Peyer's patch (tissue), 4 donors: ENCODE measurements at regions not wholly inside any gene's neighbourhood (a gene's known extent, or its start where the extent isn't known, plus 50 kb on each side); places are given as distances from the start of the nearest gene placed in this dataset.
"Not testable (repeated sequence)": the region's sequence is repeated elsewhere in the genome, so short reads cannot be mapped to it uniquely, and the experiment has no call there.

Experiments
- DNase-seq, 3 donors: peaks; one replicate each; pipeline ENCODE4 v3.0.0-alpha.2; 2017 to 2019
- H3K27ac ChIP-seq, 4 donors: fragments of 200-600 bp; sonication (generic); one replicate each; pipeline ENCODE4 v1.5.1; 2016 to 2019
- H3K27me3 ChIP-seq, 2 donors: fragments of 200-600 bp; sonication (generic); one replicate each; pipeline ENCODE4 v1.5.1; 2019
- H3K36me3 ChIP-seq, 3 donors: fragments of 200-600 bp; sonication (generic); one replicate each; pipeline ENCODE4 v1.5.1; 2016 to 2019
- H3K4me1 ChIP-seq, 4 donors: fragments of 200-600 bp; sonication (generic); one replicate each; pipeline ENCODE4 v1.5.1; 2016 to 2019
- H3K4me3 ChIP-seq, 4 donors: fragments of 200-600 bp; sonication (generic); 1 replicate in 3 of 4; 2 replicates in 1 of 4; pipeline ENCODE4 v1.5.1; 2016 to 2019; ENCODE audit warnings: mild to moderate bottlenecking in 1 of 4
- H3K9me3 ChIP-seq, 4 donors: fragments of 200-600 bp; sonication (generic); one replicate each; pipeline ENCODE4 v1.5.1; 2016 to 2019; ENCODE audit warnings: mild to moderate bottlenecking in 1 of 4
- TF ChIP-seq, protein P1 (sequence below), 6 experiments: fragments of 450-650 bp in 4 of 6; fragments of 200-600 bp in 2 of 6; sonication (generic) in 1 of 6; IDR thresholded peaks; one replicate each; pipeline ENCODE4 v1.5.1; 2017 to 2019; ENCODE audit warnings: antibody characterized with exemption in 6 of 6, mild to moderate bottlenecking in 3 of 6, moderate library complexity in 1 of 6

DNA sequence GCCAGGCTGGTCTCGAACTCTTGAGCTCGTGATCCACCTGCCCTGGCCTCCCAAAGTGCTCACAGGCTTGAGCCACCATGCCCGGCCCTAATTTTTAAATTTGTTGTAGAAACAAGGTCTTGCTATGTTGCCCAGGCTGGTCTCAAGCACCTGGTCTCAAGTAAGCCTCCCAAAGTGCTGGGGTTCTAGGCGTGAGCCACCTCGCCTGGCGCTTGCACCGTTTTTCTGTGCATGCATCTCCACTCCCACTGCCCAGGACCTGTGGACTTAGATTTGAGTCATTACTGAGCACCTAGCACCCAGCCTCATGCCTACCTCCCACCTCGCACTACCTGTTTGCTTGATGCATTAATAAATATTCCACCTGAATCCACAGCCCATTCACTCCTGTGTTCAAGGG, 1359.1 kb downstream of the CDH12 start:
- not testable (repeated sequence) for H3K27me3 ChIP-seq, DNase-seq, H3K9me3 ChIP-seq, H3K4me3 ChIP-seq, H3K36me3 ChIP-seq, H3K27ac ChIP-seq, H3K4me1 ChIP-seq

- H3K27me3 ChIP-seq, H3K27ac ChIP-seq, H3K4me3 ChIP-seq, DNase-seq, H3K9me3 ChIP-seq, H3K4me1 ChIP-seq, H3K36me3 ChIP-seq: not testable (repeated sequence)
Measured at GRCh38 chr5:21491182-21491581, 1362.0 kb downstream of the CDH12 start.

DNA sequence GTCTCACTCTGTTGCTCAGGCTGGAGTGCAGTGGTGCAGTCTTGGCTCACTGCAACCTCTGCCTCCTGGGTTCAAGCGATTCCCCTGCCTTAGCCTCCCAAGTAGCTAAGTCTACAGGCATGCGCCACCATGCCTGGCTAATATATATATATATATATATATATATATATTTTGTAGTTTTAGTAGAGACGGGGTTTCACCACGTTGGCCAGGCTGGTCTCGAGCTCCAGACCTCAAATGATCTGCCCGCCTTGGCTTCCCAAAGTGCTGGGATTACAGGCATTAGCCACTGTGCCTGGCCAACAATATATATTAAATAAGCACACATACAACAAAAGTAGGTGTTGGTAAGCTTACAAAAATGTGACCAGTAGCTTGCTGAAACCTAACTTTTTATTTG, 1364.3 kb downstream of the CDH12 start:
- H3K4me3 ChIP-seq, H3K36me3 ChIP-seq, H3K4me1 ChIP-seq, H3K27me3 ChIP-seq, H3K9me3 ChIP-seq, H3K27ac ChIP-seq, DNase-seq: not testable (repeated sequence)

GRCh38 chr5:21485458-21486000, 1367.6 kb downstream of the CDH12 start:
- TF ChIP-seq, protein P1, sequence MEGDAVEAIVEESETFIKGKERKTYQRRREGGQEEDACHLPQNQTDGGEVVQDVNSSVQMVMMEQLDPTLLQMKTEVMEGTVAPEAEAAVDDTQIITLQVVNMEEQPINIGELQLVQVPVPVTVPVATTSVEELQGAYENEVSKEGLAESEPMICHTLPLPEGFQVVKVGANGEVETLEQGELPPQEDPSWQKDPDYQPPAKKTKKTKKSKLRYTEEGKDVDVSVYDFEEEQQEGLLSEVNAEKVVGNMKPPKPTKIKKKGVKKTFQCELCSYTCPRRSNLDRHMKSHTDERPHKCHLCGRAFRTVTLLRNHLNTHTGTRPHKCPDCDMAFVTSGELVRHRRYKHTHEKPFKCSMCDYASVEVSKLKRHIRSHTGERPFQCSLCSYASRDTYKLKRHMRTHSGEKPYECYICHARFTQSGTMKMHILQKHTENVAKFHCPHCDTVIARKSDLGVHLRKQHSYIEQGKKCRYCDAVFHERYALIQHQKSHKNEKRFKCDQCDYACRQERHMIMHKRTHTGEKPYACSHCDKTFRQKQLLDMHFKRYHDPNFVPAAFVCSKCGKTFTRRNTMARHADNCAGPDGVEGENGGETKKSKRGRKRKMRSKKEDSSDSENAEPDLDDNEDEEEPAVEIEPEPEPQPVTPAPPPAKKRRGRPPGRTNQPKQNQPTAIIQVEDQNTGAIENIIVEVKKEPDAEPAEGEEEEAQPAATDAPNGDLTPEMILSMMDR (IDR thresholded peaks at IDR 0.05): peak in 1 of 6 experiments; percentile 22
- H3K36me3 ChIP-seq, H3K4me3 ChIP-seq, H3K27ac ChIP-seq, H3K4me1 ChIP-seq, H3K9me3 ChIP-seq, H3K27me3 ChIP-seq: not testable (repeated sequence)
- peak in 1 of 3 donors; percentile 45 for DNase-seq

GRCh38 chr5:21484498-21484889, 1368.7 kb downstream of the CDH12 start:
- H3K36me3 ChIP-seq, H3K4me1 ChIP-seq, H3K4me3 ChIP-seq, H3K27me3 ChIP-seq, H3K9me3 ChIP-seq, H3K27ac ChIP-seq: not testable (repeated sequence)
- DNase-seq: peak in 1 of 3 donors; percentile 49

GRCh38 chr5:21483790-21484497, 1369.2 kb downstream of the CDH12 start:
- H3K4me3 ChIP-seq, H3K27me3 ChIP-seq, H3K4me1 ChIP-seq, DNase-seq, H3K27ac ChIP-seq, H3K9me3 ChIP-seq: not testable (repeated sequence)
- H3K36me3 ChIP-seq: peaks cover 0 to 12% (median 0%) of the 10 kb centered on the region in 3 donors

GRCh38 chr5:21482983-21483650, 1370.0 kb downstream of the CDH12 start:
- H3K36me3 ChIP-seq: peaks cover 0 to 16% (median 0%) of the 10 kb centered on the region in 3 donors
- not testable (repeated sequence) for H3K27ac ChIP-seq, DNase-seq, H3K4me1 ChIP-seq, H3K27me3 ChIP-seq, H3K4me3 ChIP-seq, H3K9me3 ChIP-seq

DNA sequence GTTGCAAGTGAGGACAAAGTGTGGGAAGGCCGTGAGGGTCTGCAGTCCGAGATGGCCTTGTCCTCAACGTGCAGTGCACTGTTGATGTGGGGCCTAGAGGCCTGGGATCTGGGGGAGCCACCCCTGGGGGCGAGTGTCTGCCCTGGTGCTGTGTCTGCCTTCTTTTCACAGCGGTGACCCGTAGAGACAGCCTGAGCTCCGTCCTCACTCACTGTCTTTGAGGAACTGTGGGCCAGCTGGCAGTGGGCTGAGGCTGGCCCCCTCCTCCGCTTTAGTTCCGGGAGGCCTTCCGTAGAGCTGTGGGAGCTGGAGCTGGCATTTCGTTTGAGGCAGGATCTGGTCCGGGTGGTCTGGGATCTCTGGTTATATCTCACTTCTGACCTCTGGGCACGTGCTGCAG, 1370.6 kb downstream of the CDH12 start:
- peaks cover 0 to 16% (median 0%) of the 10 kb centered on the region in 3 donors for H3K36me3 ChIP-seq
- peak in 2 of 3 donors; percentile 47 to 50 for DNase-seq

GRCh38 chr5:21481320-21482270, 1371.5 kb downstream of the CDH12 start:
- peaks cover 0 to 16% (median 0%) of the 10 kb centered on the region in 3 donors for H3K36me3 ChIP-seq
- not testable (repeated sequence) for H3K9me3 ChIP-seq, H3K27ac ChIP-seq, H3K4me1 ChIP-seq, H3K4me3 ChIP-seq, H3K27me3 ChIP-seq
- DNase-seq: peak in 1 of 3 donors; percentile 49

More for the DNA sequence above, 1370.6 kb downstream of the CDH12 start:
- not testable (repeated sequence) for H3K4me3 ChIP-seq, H3K4me1 ChIP-seq, H3K27ac ChIP-seq, H3K9me3 ChIP-seq, H3K27me3 ChIP-seq

DNA sequence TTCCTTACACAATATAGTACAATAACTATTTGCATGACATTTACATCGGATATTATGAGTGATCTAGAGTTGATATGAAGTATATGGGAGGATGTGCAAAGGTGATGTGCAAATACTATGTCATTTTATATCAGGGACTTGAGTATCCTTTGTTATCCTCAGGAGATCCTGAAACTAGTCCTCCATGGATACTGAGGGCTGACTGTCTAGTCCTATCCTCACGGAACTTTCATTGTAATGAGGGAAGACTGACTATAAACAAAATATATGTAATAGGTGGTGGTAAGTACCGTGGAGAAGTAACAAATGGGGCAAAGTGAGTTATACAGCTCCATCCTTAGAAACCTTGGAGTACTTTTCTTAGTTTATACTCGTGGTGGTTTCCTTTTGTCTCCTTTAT, 1373.1 kb downstream of the CDH12 start:
- not testable (repeated sequence) for DNase-seq, H3K27ac ChIP-seq, H3K27me3 ChIP-seq, H3K4me1 ChIP-seq, H3K4me3 ChIP-seq, H3K9me3 ChIP-seq
- H3K36me3 ChIP-seq: peaks cover 0 to 16% (median 0%) of the 10 kb centered on the region in 3 donors

DNA sequence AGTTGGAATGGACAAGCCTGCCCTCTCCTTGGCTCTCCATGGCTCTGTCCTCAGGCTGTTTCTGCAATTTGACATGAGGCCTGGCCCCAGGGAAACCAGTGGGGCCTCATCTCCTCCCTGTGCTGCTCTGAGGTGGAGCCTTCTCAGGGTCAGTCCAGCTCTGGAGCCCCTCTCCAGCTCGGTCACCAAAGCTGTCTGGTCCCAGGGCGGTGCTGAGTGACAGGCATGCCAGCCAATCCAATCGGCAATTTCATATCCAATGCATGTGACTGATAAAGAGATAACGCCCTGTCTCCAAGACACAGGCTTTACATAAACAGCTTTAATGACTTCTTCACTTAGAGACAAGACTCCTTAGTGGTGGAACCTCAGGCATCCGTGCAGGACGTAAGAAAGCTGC, 1379.2 kb downstream of the CDH12 start:
- not testable (repeated sequence) for H3K27me3 ChIP-seq, H3K27ac ChIP-seq, H3K4me1 ChIP-seq, DNase-seq, H3K9me3 ChIP-seq, H3K4me3 ChIP-seq
- peaks cover 0 to 11% (median 0%) of the 10 kb centered on the region in 3 donors for H3K36me3 ChIP-seq

GRCh38 chr5:21473436-21473835, 1379.7 kb downstream of the CDH12 start:
- not testable (repeated sequence) for H3K9me3 ChIP-seq, H3K27ac ChIP-seq, DNase-seq, H3K27me3 ChIP-seq, H3K4me3 ChIP-seq, H3K4me1 ChIP-seq, H3K36me3 ChIP-seq

DNA sequence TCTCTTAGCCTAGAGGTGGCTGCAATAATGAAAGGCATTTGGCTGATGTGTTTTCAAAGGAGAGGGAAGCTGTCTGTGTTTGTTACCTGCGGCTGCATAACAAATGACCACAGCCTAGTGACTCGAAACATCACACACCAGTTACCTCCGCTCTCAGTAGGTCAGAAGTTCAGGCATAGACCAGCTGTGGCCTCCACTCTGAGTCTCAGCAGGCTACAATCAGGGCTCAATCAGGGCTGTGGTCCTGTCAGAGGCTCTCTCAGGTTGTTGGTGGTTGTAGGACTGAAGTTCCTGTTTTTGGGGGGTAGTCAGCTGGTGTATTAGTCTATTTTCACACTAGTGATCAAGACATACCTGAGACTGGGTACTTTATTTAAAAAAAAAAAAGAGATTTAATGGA, 1381.5 kb downstream of the CDH12 start:
- not testable (repeated sequence) for H3K27ac ChIP-seq, H3K9me3 ChIP-seq, H3K27me3 ChIP-seq, H3K36me3 ChIP-seq, H3K4me3 ChIP-seq, H3K4me1 ChIP-seq, DNase-seq
